ENCODE measurements at regions not wholly inside any gene's neighbourhood (a gene's known extent, or its start where the extent isn't known, plus 50 kb on each side); places are given as distances from the start of the nearest gene placed in this dataset.

- TF ChIP-seq CTCF (IDR thresholded peaks at IDR 0.05) = no peak
- no peak for TF ChIP-seq POLR2A (IDR thresholded peaks at IDR 0.05)
Measured at GRCh38 chr5:92922231-92922967, 658.6 kb downstream of the NR2F1-AS1 start.

Data from thyroid gland (tissue), 4 donors.